H9 (cell line): ENCODE measurements at regions not wholly inside any gene's neighbourhood (a gene's known extent, or its start where the extent isn't known, plus 50 kb on each side); places are given as distances from the start of the nearest gene placed in this dataset.

ENCODE experiments used
- DNase-seq: peaks from one replicate; pipeline ENCODE4 v3.0.0-alpha.2; 2017
- H2AFZ ChIP-seq: one replicate; pipeline ENCODE4 v1.6.1; 2013; ENCODE audit warnings: mild to moderate bottlenecking, low read length, control low read depth, moderate library complexity
- H2AK5ac ChIP-seq: 2 replicates; pipeline ENCODE4 v1.6.1; 2013; ENCODE audit warnings: low read length, control low read depth, mixed read lengths; ENCODE audit not compliant: insufficient read length
- H2BK120ac ChIP-seq: one replicate; pipeline ENCODE4 v1.6.1; 2013; ENCODE audit warnings: low read depth, mild to moderate bottlenecking, low read length, control low read depth, inconsistent platforms; ENCODE audit not compliant: poor library complexity, severe bottlenecking
- H2BK12ac ChIP-seq: 2 replicates; pipeline ENCODE4 v1.6.1; 2013; ENCODE audit warnings: low read length, control low read depth, mixed read lengths, low read depth; ENCODE audit not compliant: insufficient read length
- H2BK15ac ChIP-seq: 2 replicates; pipeline ENCODE4 v1.6.1; 2013; ENCODE audit warnings: low read depth, low read length, control low read depth
- H2BK20ac ChIP-seq: one replicate; pipeline ENCODE4 v1.6.1; 2013; ENCODE audit warnings: low read depth, mild to moderate bottlenecking, low read length, control low read depth, inconsistent platforms; ENCODE audit not compliant: poor library complexity, severe bottlenecking
- H2BK5ac ChIP-seq: 2 replicates; pipeline ENCODE4 v1.6.1; 2013; ENCODE audit warnings: low read length, control low read depth, mixed read lengths; ENCODE audit not compliant: insufficient read length
- H3K14ac ChIP-seq: 2 replicates; pipeline ENCODE4 v1.6.1; 2013; ENCODE audit warnings: low read length, control low read depth; ENCODE audit not compliant: insufficient read depth
- H3K18ac ChIP-seq: 2 replicates; pipeline ENCODE4 v1.6.1; 2013; ENCODE audit warnings: low read depth, mild to moderate bottlenecking, mixed read lengths, low read length, control low read depth; ENCODE audit not compliant: insufficient read length
- H3K23ac ChIP-seq: 2 replicates; pipeline ENCODE4 v1.6.1; 2013; ENCODE audit warnings: low read length, control low read depth, mixed read lengths, low read depth; ENCODE audit not compliant: insufficient read length
- H3K23me2 ChIP-seq: 2 replicates; pipeline ENCODE4 v1.6.1; 2013; ENCODE audit warnings: low read depth, mild to moderate bottlenecking, mixed read lengths, low read length, control low read depth; ENCODE audit not compliant: insufficient read length, poor library complexity, severe bottlenecking
- H3K27ac ChIP-seq: 2 replicates; pipeline ENCODE4 v1.5.1; 2013; ENCODE audit warnings: low read length, control low read depth, mixed read lengths, low read depth; ENCODE audit not compliant: insufficient read length
- H3K27me3 ChIP-seq: 2 replicates; pipeline ENCODE4 v1.6.1; 2013; ENCODE audit warnings: low read length, control low read depth, inconsistent platforms; ENCODE audit not compliant: insufficient read depth
- H3K4ac ChIP-seq: 2 replicates; pipeline ENCODE4 v1.6.1; 2013; ENCODE audit warnings: low read depth, mild to moderate bottlenecking, control low read depth, inconsistent platforms, low read length, moderate library complexity
- H3K4me1 ChIP-seq: 2 replicates; pipeline ENCODE4 v1.6.1; 2013; ENCODE audit warnings: low read length, control low read depth, inconsistent platforms; ENCODE audit not compliant: insufficient read depth
- H3K4me2 ChIP-seq: 2 replicates; pipeline ENCODE4 v1.6.1; 2013; ENCODE audit warnings: low read length, control low read depth, mixed read lengths; ENCODE audit not compliant: insufficient read length, insufficient read depth
- H3K56ac ChIP-seq: 2 replicates; pipeline ENCODE4 v1.6.1; 2013; ENCODE audit warnings: low read depth, mild to moderate bottlenecking, mixed read lengths, low read length, control low read depth; ENCODE audit not compliant: insufficient read length
- H3K79me1 ChIP-seq: 2 replicates; pipeline ENCODE4 v1.6.1; 2013; ENCODE audit warnings: low read depth, mild to moderate bottlenecking, moderate library complexity, low read length, control low read depth, inconsistent platforms; ENCODE audit not compliant: insufficient read depth, poor library complexity, severe bottlenecking
- H3K79me2 ChIP-seq: 2 replicates; pipeline ENCODE4 v1.6.1; 2013; ENCODE audit warnings: low read length, control low read depth, inconsistent platforms; ENCODE audit not compliant: insufficient read depth
- H3K9ac ChIP-seq: 2 replicates; pipeline ENCODE4 v1.6.1; 2013; ENCODE audit warnings: low read length, control low read depth, mixed read lengths; ENCODE audit not compliant: insufficient read length; ENCODE audit errors: extremely low read depth
- H3K9me3 ChIP-seq: one replicate; pipeline ENCODE4 v1.6.1; 2013; ENCODE audit warnings: low read depth, low read length, inconsistent platforms; ENCODE audit not compliant: control insufficient read depth
- H3T11ph ChIP-seq: one replicate; pipeline ENCODE4 v1.6.1; 2013; ENCODE audit warnings: mild to moderate bottlenecking, low read length, control low read depth, inconsistent platforms
- H4K20me1 ChIP-seq: one replicate; pipeline ENCODE4 v1.6.1; 2013; ENCODE audit not compliant: control insufficient read depth, insufficient read length, insufficient read depth
- H4K5ac ChIP-seq: 2 replicates; pipeline ENCODE4 v1.6.1; 2013; ENCODE audit warnings: low read depth, mild to moderate bottlenecking, mixed read lengths, low read length, control low read depth; ENCODE audit not compliant: insufficient read length
- H4K8ac ChIP-seq: replicated peaks from 2 replicates; pipeline ENCODE4 v1.6.1; 2013; ENCODE audit warnings: low read length, control low read depth, mixed read lengths, low read depth; ENCODE audit not compliant: insufficient read length
- H4K91ac ChIP-seq: 2 replicates; pipeline ENCODE4 v1.6.1; 2013; ENCODE audit warnings: low read depth, mild to moderate bottlenecking, moderate library complexity, mixed read lengths, low read length, control low read depth; ENCODE audit not compliant: insufficient read length
- H3K27ac Mint-ChIP-seq, 3 experiments: 2 replicates in 2 of 3; 3 replicates in 1 of 3; pipeline ENCODE4 v1.8.0; 2020 to 2021; ENCODE audit warnings: mixed read lengths in 3 of 3, mild to moderate bottlenecking in 1 of 3, moderate library complexity in 1 of 3
- H3K27me3 Mint-ChIP-seq: 2 replicates; pipeline ENCODE4 v1.8.0; 2021; ENCODE audit warnings: low read depth, mild to moderate bottlenecking, moderate library complexity, mixed read lengths
- H3K36me3 Mint-ChIP-seq, 3 experiments: 2 replicates in 2 of 3; 3 replicates in 1 of 3; pipeline ENCODE4 v1.8.0; 2020 to 2021; ENCODE audit warnings: low read depth in 3 of 3, mixed read lengths in 3 of 3; ENCODE audit not compliant: insufficient read depth in 1 of 3
- H3K4me1 Mint-ChIP-seq, 2 experiments: 2 replicates each; pipeline ENCODE4 v1.8.0; 2020; ENCODE audit warnings: mixed read lengths in 2 of 2
- H3K4me3 Mint-ChIP-seq, 2 experiments: 2 replicates in 1 of 2; 3 replicates in 1 of 2; pipeline ENCODE4 v1.8.0; 2020 to 2021; ENCODE audit warnings: mild to moderate bottlenecking in 2 of 2, mixed read lengths in 2 of 2, moderate library complexity in 1 of 2
- H3K9me3 Mint-ChIP-seq, 2 experiments: 2 replicates in 1 of 2; 3 replicates in 1 of 2; pipeline ENCODE4 v1.8.0; 2020; ENCODE audit warnings: mild to moderate bottlenecking in 2 of 2, mixed read lengths in 2 of 2, moderate library complexity in 1 of 2
- CTCF ChIP-seq: fragments of 200-600 bp; sonication (generic); conservative IDR thresholded peaks from 3 replicates; pipeline ENCODE4 v1.8.0; 2021; ENCODE audit warnings: antibody characterized with exemption, mild to moderate bottlenecking
- WGBS: extraction: QIAGEN DNeasy Blood & Tissue Kit; methylation state at CpG from one replicate; pipeline ENCODE4 v1.1.7; 2013; ENCODE audit warnings: missing lambda C conversion rate, low lambda C conversion rate, mixed read lengths; ENCODE audit not compliant: insufficient read length; ENCODE audit errors: extremely low coverage; 5-methylcytosine and 5-hydroxymethylcytosine counted together

GRCh38 chr22:48581205-48581766 is 1246.4 kb downstream of the BRD1 start:
- no peak overlapping the region for H2BK12ac ChIP-seq
- H2BK20ac ChIP-seq, result no peak overlapping the region
- no peak overlapping the region for H4K5ac ChIP-seq
- no peak overlapping the region for H2BK5ac ChIP-seq
- H4K91ac ChIP-seq, result no peak overlapping the region
- no peaks in the 10 kb centered on the region for H3K9me3 ChIP-seq
- no peak overlapping the region for H3K23ac ChIP-seq
- peaks cover 14 to 17% of the 10 kb centered on the region in 2 experiments for H3K4me1 Mint-ChIP-seq
- no peak overlapping the region for H3T11ph ChIP-seq
- no peaks in the 10 kb centered on the region for H3K36me3 Mint-ChIP-seq
- H3K4ac ChIP-seq, result no peak overlapping the region
- TF ChIP-seq CTCF, result no peak
- H3K27me3 ChIP-seq, result no peaks in the 10 kb centered on the region
- no peak overlapping the region for H2AFZ ChIP-seq
- no peak for DNase-seq
- H3K9me3 Mint-ChIP-seq, result no peaks in the 10 kb centered on the region
- H3K4me3 Mint-ChIP-seq, result no peak overlapping the region
- peaks cover 4% of the 10 kb centered on the region for H3K23me2 ChIP-seq
- no peaks in the 10 kb centered on the region; the same call in 1 of the 2 replicates for H3K79me2 ChIP-seq
- no peak overlapping the region for H3K9ac ChIP-seq
- WGBS, result no CpG with 5 or more reads among the region's 23 CpGs
- no peak overlapping the region for H3K18ac ChIP-seq
- no peak overlapping the region for H3K56ac ChIP-seq
- H3K4me2 ChIP-seq, result no peak overlapping the region
- H3K4me1 ChIP-seq, result no peaks in the 10 kb centered on the region
- no peak overlapping the region for H2BK120ac ChIP-seq
- no peaks in the 10 kb centered on the region for H3K79me1 ChIP-seq
- H4K20me1 ChIP-seq, result peaks cover 5% of the 10 kb centered on the region
- no peak overlapping the region for H2AK5ac ChIP-seq
- H3K14ac ChIP-seq, result no peak overlapping the region
- H2BK15ac ChIP-seq, result no peak overlapping the region
- H4K8ac ChIP-seq, result no peak overlapping the region
- H3K27ac Mint-ChIP-seq, result no peak overlapping the region
- no peaks in the 10 kb centered on the region for H3K27me3 Mint-ChIP-seq
- no peak overlapping the region for H3K27ac ChIP-seq
